ENCODE measurements at regions not wholly inside any gene's neighbourhood (a gene's known extent, or its start where the extent isn't known, plus 50 kb on each side); places are given as distances from the start of the nearest gene placed in this dataset.
"Not testable (repeated sequence)": the region's sequence is repeated elsewhere in the genome, so short reads cannot be mapped to it uniquely, and the experiment has no call there.

DNA sequence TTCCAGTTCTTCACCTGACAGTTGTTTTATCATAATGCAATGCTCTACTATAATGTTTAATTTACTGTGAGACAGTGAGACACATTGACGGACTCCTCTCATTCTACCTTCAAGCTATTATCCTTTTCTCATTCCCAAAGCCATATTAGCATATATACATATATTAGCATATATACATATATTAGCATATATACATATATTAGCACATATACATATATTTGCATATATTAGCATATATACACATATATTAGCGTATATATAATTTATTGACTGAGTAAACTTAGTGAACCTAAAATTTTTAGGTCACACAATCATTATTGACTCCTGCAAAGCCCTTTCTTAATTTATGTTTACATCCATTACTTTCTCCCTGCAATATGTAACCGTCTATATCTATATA is 555.0 kb upstream of the ADGRB3 start:
- TF ChIP-seq CTCF (IDR thresholded peaks at IDR 0.05; ENCODE audit: insufficient read depth, missing control alignments), result no peak
- FAIRE-seq (no peak), DNase-seq (ENCODE audit: insufficient read length, low spot score) (no peak)

DNA sequence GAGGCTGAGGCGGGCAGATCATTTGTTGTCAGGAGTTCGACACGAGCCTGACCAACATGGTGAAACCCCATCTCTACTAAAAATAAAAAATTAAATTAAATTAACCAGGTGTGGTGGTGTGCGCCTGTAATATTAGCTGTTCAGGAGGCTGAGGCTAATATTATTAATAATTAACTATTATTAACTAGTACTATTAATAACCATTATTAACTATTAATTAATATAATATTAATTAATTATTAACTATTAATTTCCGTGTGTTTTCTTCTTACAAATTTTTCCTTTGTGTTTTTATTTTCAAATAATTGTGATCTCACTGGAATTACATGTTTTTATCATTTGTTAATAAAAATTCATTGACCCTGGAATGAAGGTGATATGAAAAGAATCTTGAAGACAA is 557.4 kb upstream of the ADGRB3 start:
- no peak for DNase-seq (ENCODE audit: insufficient read length, low spot score)
- no peak for TF ChIP-seq CTCF (IDR thresholded peaks at IDR 0.05; ENCODE audit: insufficient read depth, missing control alignments)
- no peak for FAIRE-seq

DNA sequence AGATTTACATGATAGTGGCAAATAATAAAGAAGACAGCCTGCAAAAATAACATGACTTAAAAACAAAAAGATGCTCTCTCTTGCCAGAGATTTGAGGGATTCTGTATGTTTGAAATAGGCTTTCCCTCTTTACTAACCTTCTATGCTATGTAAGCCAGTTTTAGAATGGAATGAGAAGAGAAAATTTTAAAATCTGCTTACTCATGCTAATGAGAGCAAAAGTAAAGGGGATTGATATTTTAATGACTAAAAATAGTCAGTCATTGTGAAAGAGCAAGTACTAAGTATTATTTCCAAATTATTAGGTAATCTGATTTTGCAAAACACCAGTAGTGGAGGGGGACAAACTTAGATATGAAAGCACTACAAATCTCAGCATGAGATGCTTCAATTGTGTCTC is 563.3 kb upstream of the ADGRB3 start:
- FAIRE-seq, result no peak
- TF ChIP-seq CTCF (IDR thresholded peaks at IDR 0.05; ENCODE audit: insufficient read depth, missing control alignments), result no peak
- DNase-seq (ENCODE audit: insufficient read length, low spot score), result no peak

DNA sequence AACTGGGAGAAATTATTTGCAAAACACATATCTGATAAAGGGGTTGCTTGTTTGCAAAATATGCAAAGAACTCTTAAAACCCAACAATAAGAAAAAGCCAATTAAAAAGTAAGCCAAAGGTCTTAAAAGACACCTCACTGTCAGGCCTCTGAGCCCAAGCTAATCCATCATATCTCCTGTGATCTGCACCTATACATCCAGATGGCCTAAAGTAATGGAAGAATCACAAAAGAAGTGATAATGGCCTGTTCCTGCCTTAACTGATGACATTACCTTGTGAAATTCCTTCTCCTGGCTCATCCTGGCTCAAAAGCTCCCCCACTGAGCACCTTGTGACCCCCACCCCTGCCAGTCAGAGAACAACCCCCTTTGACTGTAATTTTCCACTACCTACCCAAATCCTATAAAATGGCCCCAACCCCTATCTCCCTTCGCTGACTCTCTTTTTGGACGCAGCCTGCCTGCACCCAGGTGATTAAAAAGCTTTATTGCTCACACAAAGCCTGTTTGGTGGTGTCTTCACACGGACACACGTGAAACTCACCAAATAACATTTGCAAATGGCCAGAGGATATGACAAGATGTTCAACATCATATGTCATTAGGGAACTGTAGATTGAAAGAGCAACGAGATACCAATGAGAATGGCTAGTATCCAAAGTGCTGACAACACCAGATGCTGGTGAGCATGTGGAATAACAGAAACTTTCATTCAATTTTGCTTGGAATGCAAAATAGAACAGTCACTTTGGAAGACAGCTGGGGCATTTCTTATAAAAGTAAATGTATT is 565.0 kb upstream of the ADGRB3 start:
- no peak for TF ChIP-seq CTCF (IDR thresholded peaks at IDR 0.05; ENCODE audit: insufficient read depth, missing control alignments)
- DNase-seq (ENCODE audit: insufficient read length, low spot score), result no peak
- no peak for FAIRE-seq

DNA sequence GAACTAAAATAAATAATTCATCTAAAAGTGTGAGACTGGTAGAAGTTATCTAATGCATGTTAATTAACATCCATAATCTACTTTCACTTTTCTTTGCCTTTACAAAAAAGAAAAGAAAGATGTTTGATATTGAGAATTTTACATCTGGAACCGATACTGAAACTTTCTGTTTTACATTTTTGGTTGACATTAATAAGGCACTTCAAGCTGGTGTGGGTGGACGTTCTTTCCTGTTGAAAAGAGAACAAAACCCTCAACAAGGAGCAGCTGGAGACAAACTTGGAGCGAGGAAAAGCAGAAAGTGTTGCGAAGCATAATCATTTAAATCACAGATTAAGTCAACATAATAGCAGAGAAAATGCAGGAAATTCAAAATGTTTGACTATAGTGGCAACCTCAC is 575.2 kb upstream of the ADGRB3 start:
- FAIRE-seq, result no peak
- no peak for TF ChIP-seq CTCF (IDR thresholded peaks at IDR 0.05; ENCODE audit: insufficient read depth, missing control alignments)
- DNase-seq (ENCODE audit: insufficient read length, low spot score), result no peak

DNA sequence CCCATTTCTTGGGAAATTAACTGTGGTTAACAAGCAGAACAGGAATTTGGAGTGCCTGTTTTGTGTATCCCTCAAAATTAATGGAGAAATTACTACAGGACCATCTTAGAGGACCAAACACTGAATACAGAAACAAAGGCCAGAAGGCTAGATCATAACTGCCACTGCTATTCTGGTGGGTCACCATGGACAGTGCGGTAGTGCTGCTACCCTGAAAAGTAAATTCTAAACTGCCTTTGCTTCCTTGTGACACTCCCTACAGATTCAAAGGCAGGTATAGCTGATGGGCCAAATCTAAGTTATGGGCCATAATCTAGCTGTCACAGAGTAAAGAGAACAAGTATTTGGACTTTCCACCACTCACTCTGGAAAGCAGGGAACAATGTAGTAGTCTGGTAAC is 575.8 kb upstream of the ADGRB3 start:
- FAIRE-seq, result no peak
- DNase-seq (ENCODE audit: insufficient read length, low spot score), result no peak
- TF ChIP-seq CTCF (IDR thresholded peaks at IDR 0.05; ENCODE audit: insufficient read depth, missing control alignments), result no peak

- not testable (repeated sequence) for FAIRE-seq; DNase-seq (ENCODE audit: insufficient read length, low spot score)
Measured at GRCh38 chr6:68056596-68056995, 578.5 kb upstream of the ADGRB3 start.

DNA sequence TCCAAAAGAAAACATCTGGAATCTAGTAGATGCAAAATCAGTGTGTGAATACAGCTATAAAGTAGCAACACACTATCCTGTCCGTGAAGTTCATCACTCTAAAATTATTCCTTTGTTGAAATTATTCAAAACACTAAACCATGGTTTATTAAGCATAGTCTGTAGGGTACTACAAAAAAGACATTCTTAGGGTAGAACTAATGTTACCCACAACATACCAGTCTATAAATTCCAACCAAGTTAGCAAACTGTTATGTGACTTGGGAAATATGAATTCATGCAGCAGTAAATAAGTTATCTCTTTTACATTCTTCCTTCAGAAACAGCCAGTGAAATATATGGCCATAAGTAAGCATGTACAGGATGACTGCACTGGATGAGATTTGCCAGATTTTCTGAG is 580.3 kb upstream of the ADGRB3 start:
- no peak for TF ChIP-seq CTCF (IDR thresholded peaks at IDR 0.05; ENCODE audit: insufficient read depth, missing control alignments)
- no peak for DNase-seq (ENCODE audit: insufficient read length, low spot score)
- FAIRE-seq, result no peak
